Heart left ventricle (tissue), 16 donors: ENCODE measurements at regions not wholly inside any gene's neighbourhood (a gene's known extent, or its start where the extent isn't known, plus 50 kb on each side); places are given as distances from the start of the nearest gene placed in this dataset.

Experiments
- ATAC-seq, 4 donors: fragments of 200-7000 bp; cut with Tn5 transposase; one replicate each; pipeline ENCODE4 v1.9.1; 2020 to 2022; ENCODE audit warnings: moderate library complexity in 4 of 4, mild to moderate bottlenecking in 3 of 4, moderate number of reproducible peaks in 1 of 4
- DNase-seq, 5 donors: peaks; one replicate each; pipeline ENCODE4 v3.0.0-alpha.2; 2020
- H3K27ac ChIP-seq, 12 donors: fragments of 200-600 bp; sonication (generic) in 4 of 12; one replicate each; pipeline versions ENCODE4 v1.5.0 to v1.8.0; 2016 to 2022; ENCODE audit warnings: mild to moderate bottlenecking in 2 of 12
- H3K27me3 ChIP-seq, 9 donors: fragments of 200-600 bp; sonication (generic) in 2 of 9; one replicate each; pipeline versions ENCODE4 v1.5.1 to v1.8.0; 2016 to 2022; ENCODE audit warnings: mild to moderate bottlenecking in 3 of 9
- H3K36me3 ChIP-seq, 9 donors: fragments of 200-600 bp; sonication (generic) in 2 of 9; one replicate each; pipeline versions ENCODE4 v1.5.0 to v1.8.0; 2018 to 2022; ENCODE audit warnings: mild to moderate bottlenecking in 2 of 9
- H3K4me1 ChIP-seq, 12 donors: fragments of 200-600 bp; sonication (generic) in 4 of 12; one replicate each; pipeline versions ENCODE4 v1.5.0 to v1.8.0; 2016 to 2022; ENCODE audit warnings: mild to moderate bottlenecking in 3 of 12
- H3K4me3 ChIP-seq, 12 donors: fragments of 200-600 bp; sonication (generic) in 4 of 12; one replicate each; pipeline versions ENCODE4 v1.5.0 to v1.8.0; 2017 to 2022; ENCODE audit warnings: mild to moderate bottlenecking in 9 of 12, moderate library complexity in 4 of 12
- H3K9me3 ChIP-seq, 12 donors: fragments of 200-600 bp; sonication (generic) in 4 of 12; one replicate each; pipeline versions ENCODE4 v1.5.0 to v1.8.0; 2016 to 2022; ENCODE audit warnings: mild to moderate bottlenecking in 1 of 12
- CTCF ChIP-seq, 12 donors: fragments of 200-600 bp; sonication (generic) in 4 of 12; IDR thresholded peaks; one replicate each; pipeline versions ENCODE4 v1.5.0 to v1.8.0; 2018 to 2022; ENCODE audit warnings: antibody characterized with exemption in 12 of 12, mild to moderate bottlenecking in 5 of 12
- POLR2A ChIP-seq, 2 donors: fragments of 450-650 bp; IDR thresholded peaks; one replicate each; pipeline ENCODE4 v1.6.1; 2017; ENCODE audit warnings: antibody characterized with exemption in 2 of 2, mild to moderate bottlenecking in 2 of 2, moderate library complexity in 2 of 2
- WGBS, 4 donors: extraction: QIAGEN DNeasy Blood & Tissue Kit in 2 of 4; methylation state at CpG; one replicate each; pipeline versions ENCODE4 v1.1.5 to v1.1.7; 2013 to 2018; 5-methylcytosine and 5-hydroxymethylcytosine counted together
- intact Hi-C, 10 donors: fragments of 100-400 bp; cut with DNase I; formaldehyde crosslinking; loops; one replicate each; pipeline versions ENCODE4 v1.11.1 to v1.14.2; 2022
- donor health status: ischemic (EF 13 %, LVEDD 7.1; RV severe dilation, severe dysfunction).
- donor health status: healthy with polysubstance abuse.
- donor health status: DM: no; HTN: yes; CAD: no.
- donor health status: DM: no; HTN: no; CAD: no.
- donor health status: ischemic (EF 25% LVEDD 6.9; RV normal size, moderate dysfunction).
- donor health status: ischemic (EF 25% LVEDD 5.7; RV mildly dilated, moderate dysfunction).
- donor health status: healthy.
- donor health status: DM: yes; HTN: yes; CAD: no.
- donor health status: ischemic (EF 35%, LVEDD 5.7; RV mildly dilated, moderate dysfunction).
- donor health status: nonischemic (EF 11% LVEDD 7.7; RV severe dilation, severe dysfunction).
- donor health status: DM: yes; HTN: yes; CAD: no.
- donor health status: PGD.
- donor health status: ischemic (EF 29% LVEDD 5.4; RV normal size, mild dysfunction).
- donor health status: nonischemic (EF 23%, LVEDD 6.1; RV moderate dilation, normal function).

GRCh38 chr12:23099104-23099503, 474.1 kb downstream of the ETNK1 start:
- H3K4me3 ChIP-seq, result no peak overlapping the region
- no peak for DNase-seq
- H3K36me3 ChIP-seq, result no peaks in the 10 kb centered on the region
- no peaks in the 10 kb centered on the region for H3K4me1 ChIP-seq
- no peaks in the 10 kb centered on the region for H3K27me3 ChIP-seq
- 45 to 61% (median 54%) methylated on average over 5 of the region's 5 CpGs for WGBS, 4 donors
- no peak for ATAC-seq
- intact Hi-C loops, result no loop called here
- H3K27ac ChIP-seq, result no peak overlapping the region
- TF ChIP-seq CTCF (IDR thresholded peaks at IDR 0.05), result no peak
- peaks cover 0 to 6% (median 0%) of the 10 kb centered on the region in 12 donors for H3K9me3 ChIP-seq

- no peak for TF ChIP-seq CTCF (IDR thresholded peaks at IDR 0.05)
- no peak for TF ChIP-seq POLR2A (IDR thresholded peaks at IDR 0.05)
- no peaks in the 10 kb centered on the region for H3K27me3 ChIP-seq
- peaks cover 0 to 2% (median 0%) of the 10 kb centered on the region in 12 donors for H3K9me3 ChIP-seq
- DNase-seq, result no peak
- H3K4me1 ChIP-seq, result no peaks in the 10 kb centered on the region
- H3K4me3 ChIP-seq, result no peak overlapping the region
- no peaks in the 10 kb centered on the region for H3K36me3 ChIP-seq
- no peak for ATAC-seq
- intact Hi-C loops, result no loop called here
- no peak overlapping the region for H3K27ac ChIP-seq
Observed at GRCh38 chr12:23099604-23100003, 474.6 kb downstream of the ETNK1 start.

- 54 to 68% (median 58%) methylated on average over 4 of the region's 4 CpGs for WGBS, 4 donors
- intact Hi-C loops, result no loop called here
- H3K4me3 ChIP-seq, result no peak overlapping the region
- DNase-seq, result no peak
- no peaks in the 10 kb centered on the region for H3K27me3 ChIP-seq
- no peaks in the 10 kb centered on the region for H3K36me3 ChIP-seq
- no peak for TF ChIP-seq POLR2A (IDR thresholded peaks at IDR 0.05)
- no peak for TF ChIP-seq CTCF (IDR thresholded peaks at IDR 0.05)
- no peaks in the 10 kb centered on the region for H3K9me3 ChIP-seq
- H3K4me1 ChIP-seq, result no peaks in the 10 kb centered on the region
- no peak for ATAC-seq
- H3K27ac ChIP-seq, result no peak overlapping the region
Observed at GRCh38 chr12:23108957-23109356, 484.0 kb downstream of the ETNK1 start.

- H3K4me3 ChIP-seq, result no peak overlapping the region
- no peaks in the 10 kb centered on the region for H3K9me3 ChIP-seq
- H3K27me3 ChIP-seq, result no peaks in the 10 kb centered on the region
- intact Hi-C loops, result no loop called here
- no peak for TF ChIP-seq CTCF (IDR thresholded peaks at IDR 0.05)
- no peak for TF ChIP-seq POLR2A (IDR thresholded peaks at IDR 0.05)
- WGBS, 4 donors, result 80 to 86% (median 84%) methylated on average over 4 of the region's 4 CpGs
- H3K36me3 ChIP-seq, result no peaks in the 10 kb centered on the region
- no peak for ATAC-seq
- no peaks in the 10 kb centered on the region for H3K4me1 ChIP-seq
- DNase-seq, result no peak
- no peak overlapping the region for H3K27ac ChIP-seq
Observed at GRCh38 chr12:23113781-23114180, 488.8 kb downstream of the ETNK1 start.
